ENCODE measurements at regions not wholly inside any gene's neighbourhood (a gene's known extent, or its start where the extent isn't known, plus 50 kb on each side); places are given as distances from the start of the nearest gene placed in this dataset.

- Histone ChIP-seq H4K20me1 (ENCODE audit: insufficient read depth, poor library complexity, severe bottlenecking) (no peaks in the 10 kb centered on the region), H3K4me3 (no peak overlapping the region), H3K27me3 (no peaks in the 10 kb centered on the region), H2AFZ (no peak overlapping the region), H3K36me3 (replicated peaks; ENCODE audit: insufficient read depth, low read depth) (no peaks in the 10 kb centered on the region), H3K4me1 (ENCODE audit: insufficient read depth) (no peaks in the 10 kb centered on the region), H3K27ac (no peak overlapping the region), H3K9me2 (replicated peaks; ENCODE audit: insufficient read depth) (no peaks in the 10 kb centered on the region), H3K79me2 (no peaks in the 10 kb centered on the region), H3K9me3 (ENCODE audit: low read depth) (no peaks in the 10 kb centered on the region), H3K4me2 (no peak overlapping the region)
- DNase-seq (ENCODE audit: low spot score): no peak
- TF ChIP-seq CTCF (IDR thresholded peaks at IDR 0.05; ENCODE audit: poor library complexity) (no peak), EZH2phosphoT487 (IDR thresholded peaks at IDR 0.05; ENCODE audit: low read depth, severe bottlenecking, unreplicated experiment) (no peak), EZH2 (IDR thresholded peaks at IDR 0.05; ENCODE audit: borderline replicate concordance) (no peak)
Measured at GRCh38 chr7:84297616-84298015, 103.0 kb upstream of the SEMA3A start.

- TF ChIP-seq EZH2 (IDR thresholded peaks at IDR 0.05; ENCODE audit: borderline replicate concordance): no peak
- no peak for TF ChIP-seq CTCF (IDR thresholded peaks at IDR 0.05; ENCODE audit: poor library complexity)
- TF ChIP-seq EZH2phosphoT487 (IDR thresholded peaks at IDR 0.05; ENCODE audit: low read depth, severe bottlenecking, unreplicated experiment): no peak
- Histone ChIP-seq H3K36me3 (replicated peaks; ENCODE audit: insufficient read depth, low read depth) (no peaks in the 10 kb centered on the region), H4K20me1 (ENCODE audit: insufficient read depth, poor library complexity, severe bottlenecking) (no peaks in the 10 kb centered on the region), H3K4me2 (no peak overlapping the region), H3K4me3 (no peak overlapping the region), H3K4me1 (ENCODE audit: insufficient read depth) (no peaks in the 10 kb centered on the region), H3K9me3 (ENCODE audit: low read depth) (no peaks in the 10 kb centered on the region), H2AFZ (no peak overlapping the region), H3K27me3 (no peaks in the 10 kb centered on the region), H3K9me2 (replicated peaks; ENCODE audit: insufficient read depth) (no peaks in the 10 kb centered on the region), H3K79me2 (no peaks in the 10 kb centered on the region), H3K27ac (no peak overlapping the region)
- 100% methylated on average over 1 of the region's 1 CpG for WGBS (ENCODE audit: low lambda C conversion rate, missing lambda C conversion rate)
- no peak for DNase-seq (ENCODE audit: low spot score)
Measured at GRCh38 chr7:84294847-84295455, 100.4 kb upstream of the SEMA3A start.

- no peak for DNase-seq (ENCODE audit: low spot score)
- no peaks in the 10 kb centered on the region for H3K9me2 ChIP-seq (replicated peaks; ENCODE audit: insufficient read depth)
- no peaks in the 10 kb centered on the region for H3K79me2 ChIP-seq
- no peaks in the 10 kb centered on the region for H3K36me3 ChIP-seq (replicated peaks; ENCODE audit: insufficient read depth, low read depth)
- no peaks in the 10 kb centered on the region for H3K9me3 ChIP-seq (ENCODE audit: low read depth)
- 98% methylated on average over 2 of the region's 2 CpGs for WGBS (ENCODE audit: low lambda C conversion rate, missing lambda C conversion rate)
- no peak overlapping the region for H2AFZ ChIP-seq
- no peak overlapping the region for H3K4me3 ChIP-seq
- no peak overlapping the region for H3K4me2 ChIP-seq
- TF ChIP-seq EZH2 (IDR thresholded peaks at IDR 0.05; ENCODE audit: borderline replicate concordance) (no peak), CTCF (IDR thresholded peaks at IDR 0.05; ENCODE audit: poor library complexity) (no peak), EZH2phosphoT487 (IDR thresholded peaks at IDR 0.05; ENCODE audit: low read depth, severe bottlenecking, unreplicated experiment) (no peak)
- no peaks in the 10 kb centered on the region for H3K27me3 ChIP-seq
- H3K27ac ChIP-seq: no peak overlapping the region
- H3K4me1 ChIP-seq (ENCODE audit: insufficient read depth): no peaks in the 10 kb centered on the region
- H4K20me1 ChIP-seq (ENCODE audit: insufficient read depth, poor library complexity, severe bottlenecking): no peaks in the 10 kb centered on the region
Measured at GRCh38 chr7:84294391-84294790, 99.8 kb upstream of the SEMA3A start.

- Histone ChIP-seq H3K36me3 (replicated peaks; ENCODE audit: insufficient read depth, low read depth) (no peaks in the 10 kb centered on the region), H3K27ac (no peak overlapping the region), H3K9me3 (ENCODE audit: low read depth) (no peaks in the 10 kb centered on the region), H3K9me2 (replicated peaks; ENCODE audit: insufficient read depth) (no peaks in the 10 kb centered on the region), H3K4me2 (no peak overlapping the region), H3K4me1 (ENCODE audit: insufficient read depth) (no peaks in the 10 kb centered on the region), H3K4me3 (no peak overlapping the region), H2AFZ (no peak overlapping the region), H3K27me3 (no peaks in the 10 kb centered on the region), H4K20me1 (ENCODE audit: insufficient read depth, poor library complexity, severe bottlenecking) (no peaks in the 10 kb centered on the region), H3K79me2 (no peaks in the 10 kb centered on the region)
- no peak for TF ChIP-seq CTCF (IDR thresholded peaks at IDR 0.05; ENCODE audit: poor library complexity)
- TF ChIP-seq EZH2 (IDR thresholded peaks at IDR 0.05; ENCODE audit: borderline replicate concordance): no peak
- no peak for TF ChIP-seq EZH2phosphoT487 (IDR thresholded peaks at IDR 0.05; ENCODE audit: low read depth, severe bottlenecking, unreplicated experiment)
- DNase-seq (ENCODE audit: low spot score): no peak
- 47% methylated on average over 2 of the region's 2 CpGs for WGBS (ENCODE audit: low lambda C conversion rate, missing lambda C conversion rate)
Measured at GRCh38 chr7:84291756-84292155, 97.2 kb upstream of the SEMA3A start.
